Neural cell (in vitro differentiated cells): ENCODE measurements at regions not wholly inside any gene's neighbourhood (a gene's known extent, or its start where the extent isn't known, plus 50 kb on each side); places are given as distances from the start of the nearest gene placed in this dataset.
"Not testable (repeated sequence)": the region's sequence is repeated elsewhere in the genome, so short reads cannot be mapped to it uniquely, and the experiment has no call there.

Experiments used
- EZH2 ChIP-seq: fragments of 200-600, 300-800 bp; shearing (Covaris generic), sonication (generic); IDR thresholded peaks from 2 replicates; pipeline ENCODE4 v1.6.1; 2014; ENCODE audit warnings: antibody characterized with exemption, low read length, borderline replicate concordance, mild to moderate bottlenecking; ENCODE audit not compliant: insufficient read depth, poor library complexity, severe bottlenecking
- TF ChIP-seq, protein P1 (sequence below): fragments of 450-650 bp; IDR thresholded peaks from 2 replicates; pipeline ENCODE4 v1.5.1; 2014; ENCODE audit warnings: antibody characterized with exemption, mild to moderate bottlenecking, moderate library complexity; ENCODE audit not compliant: poor library complexity, severe bottlenecking

DNA sequence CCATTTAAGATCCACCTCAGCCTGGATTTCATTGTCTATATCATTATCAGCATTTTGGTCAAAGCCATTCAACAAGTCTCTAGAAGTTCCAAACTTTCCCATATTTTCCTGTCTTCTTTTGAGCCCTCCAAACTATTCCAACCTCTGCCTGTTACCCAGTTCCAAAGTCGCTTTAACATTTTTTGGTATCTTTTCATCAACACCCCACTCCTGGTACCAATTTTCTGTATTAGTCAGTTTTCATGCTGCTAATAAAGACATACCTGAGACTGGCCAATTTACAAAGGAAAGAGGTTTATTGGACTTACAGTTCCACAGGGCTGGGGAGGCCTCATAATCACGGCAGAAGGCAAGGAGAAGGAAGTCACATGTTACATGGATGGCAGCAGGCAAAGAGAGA, 982.9 kb downstream of the TAF11L14 start:
- TF ChIP-seq, protein P1, sequence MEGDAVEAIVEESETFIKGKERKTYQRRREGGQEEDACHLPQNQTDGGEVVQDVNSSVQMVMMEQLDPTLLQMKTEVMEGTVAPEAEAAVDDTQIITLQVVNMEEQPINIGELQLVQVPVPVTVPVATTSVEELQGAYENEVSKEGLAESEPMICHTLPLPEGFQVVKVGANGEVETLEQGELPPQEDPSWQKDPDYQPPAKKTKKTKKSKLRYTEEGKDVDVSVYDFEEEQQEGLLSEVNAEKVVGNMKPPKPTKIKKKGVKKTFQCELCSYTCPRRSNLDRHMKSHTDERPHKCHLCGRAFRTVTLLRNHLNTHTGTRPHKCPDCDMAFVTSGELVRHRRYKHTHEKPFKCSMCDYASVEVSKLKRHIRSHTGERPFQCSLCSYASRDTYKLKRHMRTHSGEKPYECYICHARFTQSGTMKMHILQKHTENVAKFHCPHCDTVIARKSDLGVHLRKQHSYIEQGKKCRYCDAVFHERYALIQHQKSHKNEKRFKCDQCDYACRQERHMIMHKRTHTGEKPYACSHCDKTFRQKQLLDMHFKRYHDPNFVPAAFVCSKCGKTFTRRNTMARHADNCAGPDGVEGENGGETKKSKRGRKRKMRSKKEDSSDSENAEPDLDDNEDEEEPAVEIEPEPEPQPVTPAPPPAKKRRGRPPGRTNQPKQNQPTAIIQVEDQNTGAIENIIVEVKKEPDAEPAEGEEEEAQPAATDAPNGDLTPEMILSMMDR: not testable (repeated sequence)
- not testable (repeated sequence) for TF ChIP-seq EZH2
